CD4-positive, alpha-beta T cell treated with Interleukin-1 beta for 1 hour (primary cell): ENCODE measurements at regions not wholly inside any gene's neighbourhood (a gene's known extent, or its start where the extent isn't known, plus 50 kb on each side); places are given as distances from the start of the nearest gene placed in this dataset.

Experiments used
- DNase-seq, 2 donors: peaks; one replicate each; pipeline ENCODE4 v3.0.0-alpha.2; 2020 to 2022

DNA sequence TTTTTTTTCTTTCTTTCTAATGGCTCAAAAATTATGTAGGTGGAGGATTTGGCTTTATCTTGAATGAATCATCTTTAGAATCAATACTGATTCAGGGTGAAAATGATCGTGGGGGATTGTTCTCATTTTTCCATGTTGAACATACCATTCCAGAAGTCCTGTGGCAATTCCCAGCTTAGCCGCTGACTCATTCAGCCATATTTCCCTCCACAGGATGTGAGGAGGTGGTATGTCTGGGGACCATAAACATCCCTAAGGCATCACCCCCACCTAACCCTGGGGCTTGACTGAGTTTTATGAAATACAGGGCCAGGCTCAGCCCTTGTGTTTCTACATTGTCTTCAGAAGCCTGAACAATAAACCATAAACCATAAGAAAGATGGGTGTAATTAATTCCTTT is 92.7 kb upstream of the FN1 start:
- no peak for DNase-seq

GRCh38 chr2:215527736-215528135 is 91.9 kb upstream of the FN1 start:
- DNase-seq, result no peak

DNA sequence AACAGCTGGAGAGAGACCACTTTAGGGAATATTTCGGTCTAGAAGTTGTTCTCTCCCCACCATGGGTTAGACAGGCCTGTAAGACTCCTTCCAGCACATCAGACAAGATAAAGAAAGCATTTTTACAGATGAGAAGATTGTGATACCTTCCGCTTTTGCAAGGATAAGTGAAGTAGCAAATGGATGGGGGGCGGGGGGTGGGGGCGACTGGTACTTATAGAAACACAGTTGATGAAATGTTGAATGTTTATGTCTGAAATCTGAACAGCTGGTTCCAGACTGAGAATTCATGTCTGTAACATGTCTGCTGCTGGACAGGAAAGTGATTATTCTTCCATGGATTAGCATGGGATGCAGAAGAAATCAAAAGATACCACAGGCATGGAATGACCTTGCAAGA is 90.5 kb upstream of the FN1 start:
- DNase-seq, result no peak

GRCh38 chr2:215522237-215522636 is 86.4 kb upstream of the FN1 start:
- no peak for DNase-seq

DNA sequence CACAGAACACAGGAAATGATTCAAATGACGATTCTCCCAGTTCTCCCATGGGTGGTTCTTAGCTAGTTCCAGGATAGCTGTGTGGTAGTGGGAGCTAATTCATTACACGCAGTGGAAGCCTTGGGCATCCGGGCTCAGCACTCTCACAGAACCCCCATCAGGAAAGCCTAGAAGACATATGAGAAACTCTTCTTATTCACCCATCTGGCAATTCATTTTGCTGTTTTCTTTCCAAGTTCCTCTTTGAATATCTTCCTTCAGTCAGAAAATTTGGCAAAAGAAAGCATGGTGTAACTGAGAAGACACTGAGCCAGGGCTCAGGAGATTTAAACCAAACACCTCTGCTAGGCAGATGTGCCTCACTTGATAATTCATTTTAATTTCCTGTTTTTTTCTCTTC is 85.2 kb upstream of the FN1 start:
- DNase-seq, result no peak

- no peak for DNase-seq
Observed at GRCh38 chr2:215517391-215517790, 81.5 kb upstream of the FN1 start.

- no peak for DNase-seq
Observed at GRCh38 chr2:215514516-215514915, 78.6 kb upstream of the FN1 start.

GRCh38 chr2:215511454-215512346 is 75.8 kb upstream of the FN1 start:
- no peak for DNase-seq

GRCh38 chr2:215507836-215508235 is 72.0 kb upstream of the FN1 start:
- DNase-seq, result no peak

- DNase-seq, result no peak
Observed at GRCh38 chr2:215507136-215507535, 71.3 kb upstream of the FN1 start.

GRCh38 chr2:215506604-215506990 is 70.7 kb upstream of the FN1 start:
- no peak for DNase-seq

- DNase-seq, result no peak
Observed at GRCh38 chr2:215505044-215505786, 69.3 kb upstream of the FN1 start.

- no peak for DNase-seq
Observed at GRCh38 chr2:215504547-215504946, 68.7 kb upstream of the FN1 start.

GRCh38 chr2:215503381-215503780 is 67.5 kb upstream of the FN1 start:
- DNase-seq, result no peak

DNA sequence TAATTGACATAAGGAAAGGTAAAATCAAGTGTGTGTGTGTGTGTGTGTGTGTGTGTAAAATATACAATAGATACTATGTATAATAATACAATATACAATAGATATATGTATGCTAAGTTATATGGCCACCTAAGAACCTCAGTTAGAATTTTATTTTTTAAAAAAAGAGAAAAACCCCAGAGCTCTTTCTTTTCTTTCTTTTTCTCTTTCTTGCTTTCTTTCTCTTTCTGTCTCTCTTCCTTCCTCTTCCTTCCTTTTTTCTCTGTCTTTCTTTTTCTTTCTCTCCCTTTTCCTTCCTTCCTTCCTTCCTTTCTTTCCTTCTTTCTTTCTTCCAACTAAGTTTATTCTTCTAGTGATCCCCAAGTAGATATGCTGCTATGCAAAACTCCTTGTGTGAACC is 64.6 kb upstream of the FN1 start:
- no peak for DNase-seq

DNA sequence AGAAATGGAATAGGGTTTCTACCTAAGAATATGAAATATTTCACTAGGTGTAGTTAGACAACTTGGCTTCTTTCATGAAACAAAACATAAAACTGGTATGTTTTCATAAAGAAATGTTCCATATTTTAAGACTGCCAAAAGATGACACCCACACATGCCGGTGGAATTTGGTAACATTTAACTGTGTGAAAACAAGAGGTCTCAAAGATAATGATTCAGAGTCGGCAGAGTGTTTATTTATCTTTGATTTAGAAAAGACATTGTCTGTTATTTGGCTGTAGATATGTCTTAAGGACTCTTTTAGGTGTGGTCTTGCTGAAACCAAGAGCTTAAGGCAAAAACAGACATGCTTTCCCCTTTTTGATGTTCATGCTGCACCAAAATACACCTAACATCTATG is 63.5 kb upstream of the FN1 start:
- no peak for DNase-seq

DNA sequence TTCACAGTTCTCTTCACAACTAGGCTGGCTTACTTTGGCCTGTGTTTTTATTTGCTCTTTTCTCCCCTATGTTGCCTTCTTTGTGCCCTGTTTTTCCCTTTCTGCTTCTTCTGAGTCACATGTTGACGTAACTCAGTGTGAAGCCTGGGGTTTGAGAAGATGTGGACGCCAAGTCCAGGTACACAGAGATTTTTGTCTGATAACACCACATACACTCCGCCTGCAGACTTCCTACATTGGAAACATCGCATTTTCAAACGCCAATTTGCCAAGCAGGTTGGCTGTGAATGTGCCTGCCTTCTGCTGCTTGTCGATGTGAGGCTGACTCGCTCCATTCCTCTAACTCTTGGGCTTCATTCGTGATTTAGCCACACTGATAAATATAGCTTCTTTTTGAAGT is 62.6 kb upstream of the FN1 start:
- DNase-seq, result no peak

DNA sequence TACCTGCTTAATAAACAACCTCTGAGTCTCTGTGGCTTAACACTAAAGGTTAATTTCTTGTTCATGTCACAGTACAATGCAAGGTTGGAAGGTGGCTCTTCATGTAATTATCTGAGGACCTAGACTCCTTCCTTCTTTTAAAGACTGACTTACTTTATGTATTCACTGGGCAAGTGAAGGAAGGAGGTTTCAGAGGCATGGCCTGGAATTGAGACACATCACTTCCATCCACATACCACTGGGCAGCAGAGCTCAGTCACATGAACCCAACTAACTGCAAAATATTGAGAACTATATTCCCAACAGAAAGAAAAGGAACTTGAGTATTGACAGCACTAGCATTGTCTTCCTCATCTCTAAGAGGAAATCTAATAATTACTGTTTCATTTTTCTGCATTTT is 57.5 kb upstream of the FN1 start:
- DNase-seq, result no peak

GRCh38 chr2:215489288-215489848 is 53.5 kb upstream of the FN1 start:
- DNase-seq, result no peak

- peak in 1 of 2 donors; percentile 1 for DNase-seq
Observed at GRCh38 chr2:215487002-215487372, 51.1 kb upstream of the FN1 start.

DNA sequence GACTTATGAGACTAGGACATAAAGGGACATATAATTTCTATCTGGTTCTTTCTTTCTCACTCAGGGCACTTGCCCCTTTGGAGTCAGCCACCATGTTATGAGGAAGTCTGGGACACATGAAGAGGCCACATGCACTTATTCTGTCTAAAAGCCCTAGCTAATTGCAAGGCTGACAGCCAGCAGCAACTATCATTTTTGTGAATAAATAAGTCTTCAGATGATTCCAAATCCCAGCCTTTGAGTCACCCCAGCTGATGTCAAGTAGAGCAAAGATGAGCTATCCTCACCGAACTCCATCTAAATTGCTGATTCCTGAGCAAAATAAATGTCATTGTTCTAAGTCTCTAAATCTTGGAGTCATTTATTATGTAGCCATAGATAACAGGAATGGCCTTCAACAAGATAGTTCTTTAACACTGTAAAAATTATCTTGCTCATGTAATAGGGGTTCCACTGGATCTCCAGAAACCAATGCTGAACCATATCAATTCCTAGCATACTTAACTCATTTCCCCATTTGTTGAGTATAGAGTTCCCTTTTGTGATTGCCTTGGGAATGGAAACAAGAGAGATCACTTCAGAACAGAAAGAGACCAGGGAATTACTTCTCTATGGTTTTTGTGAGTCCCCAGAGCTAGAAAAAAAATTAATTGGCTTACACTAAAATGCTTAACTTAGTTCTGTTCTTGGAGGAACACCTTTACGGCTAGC is 50.6 kb upstream of the FN1 start:
- DNase-seq, result no peak
